Myocyte (in vitro differentiated cells): ENCODE measurements at regions not wholly inside any gene's neighbourhood (a gene's known extent, or its start where the extent isn't known, plus 50 kb on each side); places are given as distances from the start of the nearest gene placed in this dataset.

ENCODE experiments used
- DNase-seq: peaks from one replicate; pipeline ENCODE4 v3.0.0-alpha.2; 2012; ENCODE audit warnings: low read depth

- DNase-seq = no peak
These were observed 233.4 kb upstream of the NLRP1 start for GRCh38 chr17:5817475-5818395.

- no peak for DNase-seq
These were observed 235.1 kb upstream of the NLRP1 start for GRCh38 chr17:5819396-5819795.

GRCh38 chr17:5819921-5820685 lies 235.8 kb upstream of the NLRP1 start:
- no peak for DNase-seq

GRCh38 chr17:5820721-5821456 lies 236.6 kb upstream of the NLRP1 start:
- DNase-seq = peak; percentile 11

- DNase-seq = peak; percentile 13
These were observed 237.5 kb upstream of the NLRP1 start for GRCh38 chr17:5821803-5822202.

- DNase-seq = no peak
These were observed 238.2 kb upstream of the NLRP1 start for GRCh38 chr17:5822281-5823060.

GRCh38 chr17:5823219-5823618 lies 238.9 kb upstream of the NLRP1 start:
- DNase-seq = no peak

- peak; percentile 34 for DNase-seq
These were observed 241.5 kb upstream of the NLRP1 start for GRCh38 chr17:5825717-5826330.

GRCh38 chr17:5826384-5826783 lies 242.1 kb upstream of the NLRP1 start:
- no peak for DNase-seq

- DNase-seq = no peak
These were observed 239.3 kb upstream of the WSCD1 start for GRCh38 chr17:5830921-5831320.

GRCh38 chr17:5832886-5833285 lies 237.3 kb upstream of the WSCD1 start:
- DNase-seq = no peak

- DNase-seq = peak; percentile 10
These were observed 233.1 kb upstream of the WSCD1 start for GRCh38 chr17:5837055-5837491.

GRCh38 chr17:5838661-5839300 lies 231.4 kb upstream of the WSCD1 start:
- no peak for DNase-seq

GRCh38 chr17:5840811-5841446 lies 229.2 kb upstream of the WSCD1 start:
- DNase-seq = no peak

GRCh38 chr17:5841862-5842261 lies 228.3 kb upstream of the WSCD1 start:
- no peak for DNase-seq

- DNase-seq = no peak
These were observed 226.7 kb upstream of the WSCD1 start for GRCh38 chr17:5843366-5844026.

- DNase-seq = no peak
These were observed 224.2 kb upstream of the WSCD1 start for GRCh38 chr17:5846001-5846400.

GRCh38 chr17:5854871-5855554 lies 215.2 kb upstream of the WSCD1 start:
- DNase-seq = no peak
